ENCODE measurements at regions not wholly inside any gene's neighbourhood (a gene's known extent, or its start where the extent isn't known, plus 50 kb on each side); places are given as distances from the start of the nearest gene placed in this dataset.

DNA sequence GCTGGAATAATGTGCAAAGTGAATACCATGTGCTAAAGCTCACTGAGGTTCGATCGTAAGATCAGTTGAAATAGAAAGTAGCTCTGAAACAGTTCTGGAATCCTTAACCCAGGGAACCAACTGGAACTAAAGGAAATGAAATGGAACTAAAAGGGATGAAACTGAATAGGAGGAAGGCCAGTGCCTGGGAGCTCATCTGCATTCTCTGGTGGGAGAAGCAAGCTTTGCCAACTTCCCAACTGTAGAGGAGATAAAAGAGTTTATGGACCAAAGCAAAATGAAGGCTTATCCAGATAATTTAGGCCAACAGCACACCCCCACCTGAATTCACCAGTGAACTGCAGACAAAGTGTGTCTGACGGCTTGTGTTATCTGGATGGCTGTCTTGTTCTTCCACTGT, 188.6 kb upstream of the HABP2 start:
- TF ChIP-seq, protein P1, sequence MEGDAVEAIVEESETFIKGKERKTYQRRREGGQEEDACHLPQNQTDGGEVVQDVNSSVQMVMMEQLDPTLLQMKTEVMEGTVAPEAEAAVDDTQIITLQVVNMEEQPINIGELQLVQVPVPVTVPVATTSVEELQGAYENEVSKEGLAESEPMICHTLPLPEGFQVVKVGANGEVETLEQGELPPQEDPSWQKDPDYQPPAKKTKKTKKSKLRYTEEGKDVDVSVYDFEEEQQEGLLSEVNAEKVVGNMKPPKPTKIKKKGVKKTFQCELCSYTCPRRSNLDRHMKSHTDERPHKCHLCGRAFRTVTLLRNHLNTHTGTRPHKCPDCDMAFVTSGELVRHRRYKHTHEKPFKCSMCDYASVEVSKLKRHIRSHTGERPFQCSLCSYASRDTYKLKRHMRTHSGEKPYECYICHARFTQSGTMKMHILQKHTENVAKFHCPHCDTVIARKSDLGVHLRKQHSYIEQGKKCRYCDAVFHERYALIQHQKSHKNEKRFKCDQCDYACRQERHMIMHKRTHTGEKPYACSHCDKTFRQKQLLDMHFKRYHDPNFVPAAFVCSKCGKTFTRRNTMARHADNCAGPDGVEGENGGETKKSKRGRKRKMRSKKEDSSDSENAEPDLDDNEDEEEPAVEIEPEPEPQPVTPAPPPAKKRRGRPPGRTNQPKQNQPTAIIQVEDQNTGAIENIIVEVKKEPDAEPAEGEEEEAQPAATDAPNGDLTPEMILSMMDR (IDR thresholded peaks at IDR 0.05; ENCODE audit: low read depth, low read length): no peak
- no peak for DNase-seq
- H3K36me3 ChIP-seq: no peaks in the 10 kb centered on the region
- no peak overlapping the region for H3K4me3 ChIP-seq (ENCODE audit: low read depth, low read length)
- no peaks in the 10 kb centered on the region for H3K9me3 ChIP-seq (ENCODE audit: severe bottlenecking)
- H3K27me3 ChIP-seq (ENCODE audit: insufficient read depth, low read depth, severe bottlenecking): no peaks in the 10 kb centered on the region
- no peak overlapping the region for H3K27ac ChIP-seq

DNA sequence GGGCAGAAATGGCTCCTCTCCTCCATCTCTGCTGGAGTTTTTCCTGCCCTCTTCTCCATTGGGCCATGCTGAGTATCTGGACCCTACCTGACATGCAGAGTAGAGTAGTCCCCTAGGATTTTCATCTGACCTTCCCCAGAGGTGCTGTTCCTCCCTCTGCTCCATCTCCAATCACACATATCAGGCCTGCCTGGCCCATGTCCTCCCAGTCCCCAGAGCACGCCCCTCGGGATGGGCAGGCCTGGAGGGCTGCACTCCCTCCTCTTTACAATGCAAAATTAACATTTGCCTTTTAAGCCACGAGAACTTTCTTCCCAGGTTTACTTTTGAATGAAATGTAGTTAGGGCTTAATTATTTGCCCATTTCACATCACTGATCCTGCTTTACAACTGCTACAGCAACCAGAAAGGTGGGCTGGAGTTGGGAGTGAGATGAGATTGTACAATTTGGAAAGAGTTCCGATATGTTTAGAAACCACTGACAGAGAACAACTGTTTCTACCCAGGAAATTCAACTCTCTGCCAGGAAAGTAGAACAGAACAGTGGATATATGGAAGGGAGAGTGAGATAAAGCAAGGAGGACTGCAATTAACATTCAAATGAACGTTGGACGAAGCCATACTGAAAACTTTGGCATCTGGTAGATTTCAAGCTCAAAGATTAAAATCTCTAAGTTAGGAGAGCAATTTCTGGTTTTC, 184.0 kb upstream of the HABP2 start:
- no peak for DNase-seq

DNA sequence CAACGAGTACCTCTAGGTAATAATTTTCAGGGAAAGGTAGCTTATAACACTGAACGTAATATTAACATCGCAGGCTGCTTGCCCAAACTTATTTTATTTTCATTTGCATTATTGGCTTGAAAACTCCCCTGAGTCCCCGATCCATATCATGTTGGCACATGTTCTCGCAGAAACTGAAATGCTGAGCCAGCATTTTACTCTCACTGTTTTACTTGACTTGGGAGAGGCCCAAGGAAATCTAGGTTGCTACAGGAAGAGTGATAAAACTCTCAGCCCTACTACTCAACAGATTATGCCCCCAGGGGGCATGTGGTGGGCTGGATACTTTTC, 183.5 kb upstream of the HABP2 start:
- Histone ChIP-seq H3K4me3 (ENCODE audit: low read depth, low read length) (no peak overlapping the region), H3K9me3 (ENCODE audit: severe bottlenecking) (no peaks in the 10 kb centered on the region), H3K36me3 (no peaks in the 10 kb centered on the region), H3K27me3 (ENCODE audit: insufficient read depth, low read depth, severe bottlenecking) (no peaks in the 10 kb centered on the region), H3K27ac (no peak overlapping the region)
- DNase-seq: no peak
- TF ChIP-seq, protein P1 (IDR thresholded peaks at IDR 0.05; ENCODE audit: low read depth, low read length): no peak

More for the DNA sequence above, 184.0 kb upstream of the HABP2 start:
- Histone ChIP-seq H3K9me3 (ENCODE audit: severe bottlenecking) (no peaks in the 10 kb centered on the region), H3K4me3 (ENCODE audit: low read depth, low read length) (no peak overlapping the region), H3K27ac (no peak overlapping the region), H3K36me3 (no peaks in the 10 kb centered on the region), H3K27me3 (ENCODE audit: insufficient read depth, low read depth, severe bottlenecking) (no peaks in the 10 kb centered on the region)
- TF ChIP-seq, protein P1 (IDR thresholded peaks at IDR 0.05; ENCODE audit: low read depth, low read length): no peak

DNA sequence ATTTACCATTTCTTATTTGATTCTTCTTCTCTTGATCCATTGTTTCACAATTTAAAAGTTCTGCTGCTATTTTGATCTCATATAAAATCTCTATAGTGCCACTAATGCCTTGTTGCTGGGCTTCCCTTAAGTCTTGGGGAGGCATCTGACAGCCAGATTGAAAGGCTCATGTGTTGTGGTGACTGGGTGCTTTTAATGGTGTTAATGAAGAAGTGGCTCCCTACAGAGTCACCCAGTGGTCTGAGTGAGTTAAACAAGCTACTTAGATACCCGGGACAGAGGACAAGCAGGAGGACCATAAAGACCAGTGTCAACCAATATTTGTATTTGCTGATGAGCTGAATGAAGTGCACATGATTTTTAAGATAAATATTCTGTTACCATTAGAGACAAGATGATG, 176.4 kb upstream of the HABP2 start:
- Histone ChIP-seq H3K9me3 (ENCODE audit: severe bottlenecking) (no peaks in the 10 kb centered on the region), H3K27me3 (ENCODE audit: insufficient read depth, low read depth, severe bottlenecking) (no peaks in the 10 kb centered on the region), H3K36me3 (no peaks in the 10 kb centered on the region), H3K27ac (no peak overlapping the region), H3K4me3 (ENCODE audit: low read depth, low read length) (no peak overlapping the region)
- no peak for DNase-seq
- TF ChIP-seq, protein P1 (IDR thresholded peaks at IDR 0.05; ENCODE audit: low read depth, low read length): no peak

DNA sequence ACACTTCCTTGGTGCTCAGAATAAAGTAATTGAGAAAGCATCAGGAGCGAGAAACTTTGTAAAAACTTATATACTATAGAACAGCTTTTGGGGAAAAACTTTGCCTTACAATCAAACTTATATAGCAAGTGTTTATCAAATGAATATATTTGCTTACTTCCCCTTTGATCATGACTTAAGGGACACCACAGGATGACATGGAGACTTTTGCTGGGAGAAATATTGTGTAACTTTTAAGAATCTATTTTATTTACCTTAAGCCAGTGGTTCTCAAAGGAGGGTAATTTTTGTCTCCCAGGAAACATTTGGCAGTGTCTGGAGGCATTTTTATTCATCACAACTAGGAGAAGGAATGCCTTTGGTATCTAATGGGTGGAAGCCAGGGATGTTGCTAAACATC, 173.8 kb upstream of the HABP2 start:
- no peaks in the 10 kb centered on the region for H3K9me3 ChIP-seq (ENCODE audit: severe bottlenecking)
- no peak overlapping the region for H3K4me3 ChIP-seq (ENCODE audit: low read depth, low read length)
- TF ChIP-seq, protein P1 (IDR thresholded peaks at IDR 0.05; ENCODE audit: low read depth, low read length): no peak
- no peak overlapping the region for H3K27ac ChIP-seq
- no peak for DNase-seq
- no peaks in the 10 kb centered on the region for H3K27me3 ChIP-seq (ENCODE audit: insufficient read depth, low read depth, severe bottlenecking)
- H3K36me3 ChIP-seq: no peaks in the 10 kb centered on the region

DNA sequence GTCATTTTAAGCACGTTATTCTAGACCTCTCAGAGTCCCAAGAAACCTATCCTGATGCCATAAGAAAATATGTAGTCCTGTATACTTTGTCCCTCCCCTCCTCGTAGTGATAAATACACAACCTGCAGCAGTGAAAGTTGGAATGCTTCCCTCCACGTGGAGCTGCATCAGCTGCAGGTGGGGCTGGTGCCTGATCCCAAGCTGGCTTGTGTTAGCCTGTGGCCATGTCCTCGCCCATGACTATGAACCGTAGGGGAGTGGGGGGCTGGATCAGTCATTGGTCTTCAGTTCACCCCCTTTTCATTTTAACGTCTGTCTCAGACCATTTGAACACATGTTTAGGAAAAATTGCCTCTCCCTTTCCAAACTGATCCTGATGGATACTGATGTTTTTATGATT, 171.4 kb upstream of the HABP2 start:
- no peak for DNase-seq
- H3K27me3 ChIP-seq (ENCODE audit: insufficient read depth, low read depth, severe bottlenecking): no peaks in the 10 kb centered on the region
- no peak overlapping the region for H3K27ac ChIP-seq
- H3K9me3 ChIP-seq (ENCODE audit: severe bottlenecking): no peaks in the 10 kb centered on the region
- no peak overlapping the region for H3K4me3 ChIP-seq (ENCODE audit: low read depth, low read length)
- H3K36me3 ChIP-seq: no peaks in the 10 kb centered on the region
- TF ChIP-seq, protein P1 (IDR thresholded peaks at IDR 0.05; ENCODE audit: low read depth, low read length): no peak

Measured in WERI-Rb-1 (cell line).